ENCODE measurements at regions not wholly inside any gene's neighbourhood (a gene's known extent, or its start where the extent isn't known, plus 50 kb on each side); places are given as distances from the start of the nearest gene placed in this dataset.

- dilution Hi-C loops (cut with MboI; ENCODE audit: extremely low pct_ligation_motif_present, low sequenced_read_pairs) = no loop called here
These were observed 66.4 kb upstream of the TLL1 start for GRCh38 chr4:165806613-165807012.

DNA sequence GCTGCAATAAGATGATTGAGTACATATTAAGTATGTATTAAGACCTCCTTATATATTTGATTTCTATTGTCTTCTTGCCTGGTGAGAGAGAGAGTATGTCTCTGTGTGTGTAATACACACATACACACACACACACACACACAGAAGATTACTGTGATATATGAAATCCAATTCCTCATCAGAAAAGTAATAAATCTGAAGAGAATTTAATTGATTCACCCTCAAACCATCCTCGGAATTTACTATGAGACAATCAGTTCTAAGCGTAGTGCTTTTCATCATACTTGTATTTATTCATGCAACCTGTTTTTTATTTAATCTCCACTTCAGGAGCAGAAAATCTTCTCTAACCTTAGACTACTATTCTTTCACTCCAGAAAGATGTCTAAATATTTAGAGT is 62.3 kb upstream of the TLL1 start:
- Histone ChIP-seq H3K79me2 (ENCODE audit: control insufficient read depth, insufficient read depth, low read length) (no peaks in the 10 kb centered on the region), H3K9me1 (ENCODE audit: control insufficient read depth, extremely low read depth, insufficient read depth, low read length) (no peaks in the 10 kb centered on the region), H3K27ac (ENCODE audit: control insufficient read depth, insufficient read depth, low read length) (no peak overlapping the region), H3K9me3 (ENCODE audit: control insufficient read depth, low read depth, low read length) (no peaks in the 10 kb centered on the region), H3K9ac (ENCODE audit: control insufficient read depth, extremely low read depth, insufficient read depth, low read length) (no peak overlapping the region), H3K36me3 (ENCODE audit: control insufficient read depth in 2 of 2, extremely low read depth in 1 of 2, insufficient read depth in 2 of 2, low read length in 2 of 2) (no peaks in the 10 kb centered on the region), H3K4me3 (ENCODE audit: control insufficient read depth in 2 of 3, extremely low read depth in 1 of 3, insufficient read depth in 2 of 3, low read depth in 1 of 3, low read length in 3 of 3) (no peak overlapping the region), H3K27me3 (ENCODE audit: control insufficient read depth, extremely low read depth, insufficient read depth, low read length) (no peaks in the 10 kb centered on the region), H2AFZ (ENCODE audit: control insufficient read depth, low read length) (no peak overlapping the region), H3K4me2 (ENCODE audit: control insufficient read depth, extremely low read depth, insufficient read depth, low read depth, low read length) (no peak overlapping the region), H4K20me1 (ENCODE audit: control insufficient read depth, extremely low read depth, insufficient read depth, low read length) (no peaks in the 10 kb centered on the region), H3K4me1 (ENCODE audit: control insufficient read depth, extremely low read depth, insufficient read depth, low read length) (peaks cover 10% of the 10 kb centered on the region)
- TF ChIP-seq EZH2 (IDR thresholded peaks at IDR 0.05; ENCODE audit: low read length) = no peak
- TF ChIP-seq, protein P1, sequence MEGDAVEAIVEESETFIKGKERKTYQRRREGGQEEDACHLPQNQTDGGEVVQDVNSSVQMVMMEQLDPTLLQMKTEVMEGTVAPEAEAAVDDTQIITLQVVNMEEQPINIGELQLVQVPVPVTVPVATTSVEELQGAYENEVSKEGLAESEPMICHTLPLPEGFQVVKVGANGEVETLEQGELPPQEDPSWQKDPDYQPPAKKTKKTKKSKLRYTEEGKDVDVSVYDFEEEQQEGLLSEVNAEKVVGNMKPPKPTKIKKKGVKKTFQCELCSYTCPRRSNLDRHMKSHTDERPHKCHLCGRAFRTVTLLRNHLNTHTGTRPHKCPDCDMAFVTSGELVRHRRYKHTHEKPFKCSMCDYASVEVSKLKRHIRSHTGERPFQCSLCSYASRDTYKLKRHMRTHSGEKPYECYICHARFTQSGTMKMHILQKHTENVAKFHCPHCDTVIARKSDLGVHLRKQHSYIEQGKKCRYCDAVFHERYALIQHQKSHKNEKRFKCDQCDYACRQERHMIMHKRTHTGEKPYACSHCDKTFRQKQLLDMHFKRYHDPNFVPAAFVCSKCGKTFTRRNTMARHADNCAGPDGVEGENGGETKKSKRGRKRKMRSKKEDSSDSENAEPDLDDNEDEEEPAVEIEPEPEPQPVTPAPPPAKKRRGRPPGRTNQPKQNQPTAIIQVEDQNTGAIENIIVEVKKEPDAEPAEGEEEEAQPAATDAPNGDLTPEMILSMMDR (optimal IDR thresholded peaks at IDR 0.05 in 1 of 3, IDR thresholded peaks at IDR 0.05 in 1 of 3, conservative IDR thresholded peaks at IDR 0.05 in 1 of 3; ENCODE audit: extremely low read depth in 1 of 3, insufficient read depth in 2 of 3, low read length in 3 of 3) = no peak
- dilution Hi-C loops (cut with MboI; ENCODE audit: extremely low pct_ligation_motif_present, low sequenced_read_pairs) = no loop called here
- FAIRE-seq (no peak), DNase-seq (ENCODE audit: low read depth, low spot score) (no peak)

More at GRCh38 chr4:165806613-165807012, 66.4 kb upstream of the TLL1 start:
- DNase-seq (ENCODE audit: low read depth, low spot score) (no peak), FAIRE-seq (no peak)
- no peaks in the 10 kb centered on the region for H4K20me1 ChIP-seq (ENCODE audit: control insufficient read depth, extremely low read depth, insufficient read depth, low read length)
- no peaks in the 10 kb centered on the region for H3K9me1 ChIP-seq (ENCODE audit: control insufficient read depth, extremely low read depth, insufficient read depth, low read length)
- H3K4me2 ChIP-seq (ENCODE audit: control insufficient read depth, extremely low read depth, insufficient read depth, low read depth, low read length) = no peak overlapping the region
- no peaks in the 10 kb centered on the region for H3K27me3 ChIP-seq (ENCODE audit: control insufficient read depth, extremely low read depth, insufficient read depth, low read length)
- no peaks in the 10 kb centered on the region for H3K36me3 ChIP-seq (ENCODE audit: control insufficient read depth in 2 of 2, extremely low read depth in 1 of 2, insufficient read depth in 2 of 2, low read length in 2 of 2)
- H3K27ac ChIP-seq (ENCODE audit: control insufficient read depth, insufficient read depth, low read length) = no peak overlapping the region
- H3K9me3 ChIP-seq (ENCODE audit: control insufficient read depth, low read depth, low read length) = no peaks in the 10 kb centered on the region
- no peak overlapping the region for H3K4me3 ChIP-seq (ENCODE audit: control insufficient read depth in 2 of 3, extremely low read depth in 1 of 3, insufficient read depth in 2 of 3, low read depth in 1 of 3, low read length in 3 of 3)
- TF ChIP-seq, protein P1 (optimal IDR thresholded peaks at IDR 0.05 in 1 of 3, IDR thresholded peaks at IDR 0.05 in 1 of 3, conservative IDR thresholded peaks at IDR 0.05 in 1 of 3; ENCODE audit: extremely low read depth in 1 of 3, insufficient read depth in 2 of 3, low read length in 3 of 3) = no peak
- TF ChIP-seq EZH2 (IDR thresholded peaks at IDR 0.05; ENCODE audit: low read length) = no peak
- H3K4me1 ChIP-seq (ENCODE audit: control insufficient read depth, extremely low read depth, insufficient read depth, low read length) = no peaks in the 10 kb centered on the region
- no peaks in the 10 kb centered on the region for H3K79me2 ChIP-seq (ENCODE audit: control insufficient read depth, insufficient read depth, low read length)
- no peak overlapping the region for H2AFZ ChIP-seq (ENCODE audit: control insufficient read depth, low read length)
- no peak overlapping the region for H3K9ac ChIP-seq (ENCODE audit: control insufficient read depth, extremely low read depth, insufficient read depth, low read length)
